Urinary bladder (tissue), 3 donors: ENCODE measurements at regions not wholly inside any gene's neighbourhood (a gene's known extent, or its start where the extent isn't known, plus 50 kb on each side); places are given as distances from the start of the nearest gene placed in this dataset.
"Not testable (repeated sequence)": the region's sequence is repeated elsewhere in the genome, so short reads cannot be mapped to it uniquely, and the experiment has no call there.

ENCODE experiments used
- DNase-seq: peaks from one replicate; pipeline ENCODE4 v3.0.0-alpha.2; 2015; ENCODE audit errors: extremely low spot score
- H3K27ac ChIP-seq: one replicate; pipeline ENCODE4 v1.5.1; 2013; ENCODE audit warnings: low read depth, mild to moderate bottlenecking, moderate library complexity
- H3K36me3 ChIP-seq: one replicate; pipeline ENCODE4 v1.6.1; 2013; ENCODE audit warnings: mild to moderate bottlenecking, moderate library complexity; ENCODE audit not compliant: insufficient read depth
- H3K4me1 ChIP-seq: one replicate; pipeline ENCODE4 v1.6.1; 2013; ENCODE audit warnings: mild to moderate bottlenecking, moderate library complexity; ENCODE audit not compliant: insufficient read depth
- H3K4me3 ChIP-seq: one replicate; pipeline ENCODE4 v1.5.1; 2013; ENCODE audit warnings: low read depth, low read length
- WGBS: extraction: QIAGEN DNeasy Blood & Tissue Kit; methylation state at CpG from one replicate; pipeline ENCODE4 v1.1.7; 2013; 5-methylcytosine and 5-hydroxymethylcytosine counted together
- donor health status: healthy with polysubstance abuse.
- donor health status: healthy.

- H3K4me3 ChIP-seq, result no peak overlapping the region
- no peak for DNase-seq
- no peaks in the 10 kb centered on the region for H3K36me3 ChIP-seq
- no peak overlapping the region for H3K27ac ChIP-seq
- no peaks in the 10 kb centered on the region for H3K4me1 ChIP-seq
Measured at GRCh38 chr5:121559832-121560231, 291.9 kb upstream of the FTMT start.

- Histone ChIP-seq H3K4me1 (no peaks in the 10 kb centered on the region), H3K36me3 (no peaks in the 10 kb centered on the region), H3K27ac (no peak overlapping the region), H3K4me3 (no peak overlapping the region)
- no peak for DNase-seq
- 90% methylated on average over 1 of the region's 1 CpG for WGBS
Measured at GRCh38 chr5:121572061-121572460, 279.6 kb upstream of the FTMT start.

- 33% methylated on average over 1 of the region's 1 CpG for WGBS
- no peak for DNase-seq
Measured at GRCh38 chr5:121573721-121574382, 277.8 kb upstream of the FTMT start.

GRCh38 chr5:121581588-121581987 lies 270.1 kb upstream of the FTMT start:
- Histone ChIP-seq H3K27ac (no peak overlapping the region), H3K4me3 (no peak overlapping the region), H3K4me1 (no peaks in the 10 kb centered on the region), H3K36me3 (no peaks in the 10 kb centered on the region)
- no peak for DNase-seq
- WGBS, result 91% methylated on average over 2 of the region's 2 CpGs

More at GRCh38 chr5:121573721-121574382, 277.8 kb upstream of the FTMT start:
- Histone ChIP-seq H3K36me3 (no peaks in the 10 kb centered on the region), H3K4me3 (no peak overlapping the region), H3K27ac (no peak overlapping the region), H3K4me1 (no peaks in the 10 kb centered on the region)

GRCh38 chr5:121596882-121597281 lies 254.8 kb upstream of the FTMT start:
- Histone ChIP-seq H3K27ac (no peak overlapping the region), H3K4me1 (no peaks in the 10 kb centered on the region), H3K36me3 (no peaks in the 10 kb centered on the region), H3K4me3 (no peak overlapping the region)
- WGBS, result 93% methylated on average over 3 of the region's 3 CpGs
- DNase-seq, result no peak

- no peak for DNase-seq
- Histone ChIP-seq H3K4me1 (no peaks in the 10 kb centered on the region), H3K36me3 (no peaks in the 10 kb centered on the region), H3K27ac (no peak overlapping the region), H3K4me3 (no peak overlapping the region)
- 94% methylated on average over 2 of the region's 2 CpGs for WGBS
Measured at GRCh38 chr5:121608826-121609225, 242.9 kb upstream of the FTMT start.

- no peak for DNase-seq
- Histone ChIP-seq H3K4me1 (no peaks in the 10 kb centered on the region), H3K36me3 (no peaks in the 10 kb centered on the region), H3K27ac (no peak overlapping the region), H3K4me3 (no peak overlapping the region)
- 86% methylated on average over 2 of the region's 2 CpGs for WGBS
Measured at GRCh38 chr5:121624035-121624434, 227.6 kb upstream of the FTMT start.

GRCh38 chr5:121628783-121629182 lies 222.9 kb upstream of the FTMT start:
- Histone ChIP-seq H3K4me1 (no peaks in the 10 kb centered on the region), H3K4me3 (no peak overlapping the region), H3K36me3 (no peaks in the 10 kb centered on the region), H3K27ac (no peak overlapping the region)
- DNase-seq, result no peak
- 75% methylated on average over 3 of the region's 3 CpGs for WGBS

- no peak for DNase-seq
- Histone ChIP-seq H3K4me1 (no peaks in the 10 kb centered on the region), H3K36me3 (no peaks in the 10 kb centered on the region), H3K4me3 (no peak overlapping the region), H3K27ac (no peak overlapping the region)
- 31% methylated on average over 5 of the region's 5 CpGs for WGBS
Measured at GRCh38 chr5:121630402-121630801, 221.3 kb upstream of the FTMT start.

GRCh38 chr5:121634946-121635345 lies 216.7 kb upstream of the FTMT start:
- Histone ChIP-seq H3K4me1 (no peaks in the 10 kb centered on the region), H3K27ac (no peak overlapping the region), H3K4me3 (no peak overlapping the region), H3K36me3 (no peaks in the 10 kb centered on the region)
- no peak for DNase-seq
- WGBS, result 78% methylated on average over 2 of the region's 2 CpGs

GRCh38 chr5:121638126-121638525 lies 213.6 kb upstream of the FTMT start:
- Histone ChIP-seq H3K4me1 (no peaks in the 10 kb centered on the region), H3K27ac (no peak overlapping the region), H3K4me3 (no peak overlapping the region), H3K36me3 (no peaks in the 10 kb centered on the region)
- DNase-seq, result no peak
- WGBS, result 62% methylated on average over 2 of the region's 2 CpGs

GRCh38 chr5:121640298-121640697 lies 211.4 kb upstream of the FTMT start:
- no peaks in the 10 kb centered on the region for H3K4me1 ChIP-seq
- no peak overlapping the region for H3K27ac ChIP-seq
- DNase-seq, result no peak
- WGBS, result 82% methylated on average over 1 of the region's 1 CpG
- no peak overlapping the region for H3K4me3 ChIP-seq
- H3K36me3 ChIP-seq, result no peaks in the 10 kb centered on the region

GRCh38 chr5:121658221-121658620 lies 193.5 kb upstream of the FTMT start:
- Histone ChIP-seq H3K36me3 (no peaks in the 10 kb centered on the region), H3K4me3 (no peak overlapping the region), H3K4me1 (no peaks in the 10 kb centered on the region), H3K27ac (no peak overlapping the region)
- DNase-seq, result no peak

- Histone ChIP-seq H3K36me3 (no peaks in the 10 kb centered on the region), H3K27ac (no peak overlapping the region), H3K4me1 (no peaks in the 10 kb centered on the region), H3K4me3 (no peak overlapping the region)
- WGBS, result 85% methylated on average over 6 of the region's 6 CpGs
- no peak for DNase-seq
Measured at GRCh38 chr5:121660142-121660541, 191.5 kb upstream of the FTMT start.

GRCh38 chr5:121665542-121665941 lies 186.1 kb upstream of the FTMT start:
- H3K4me1 ChIP-seq, H3K27ac ChIP-seq, DNase-seq, H3K4me3 ChIP-seq, H3K36me3 ChIP-seq: not testable (repeated sequence)
- 96% methylated on average over 4 of the region's 4 CpGs for WGBS
